Activated CD4-positive, alpha-beta T cell treated with anti-CD3 and anti-CD28 coated beads, Interleukin-2, amount 10 ng/mL, durations not matched to agents 24 days and 14 days (primary cell): ENCODE measurements at regions not wholly inside any gene's neighbourhood (a gene's known extent, or its start where the extent isn't known, plus 50 kb on each side); places are given as distances from the start of the nearest gene placed in this dataset.
"Not testable (repeated sequence)": the region's sequence is repeated elsewhere in the genome, so short reads cannot be mapped to it uniquely, and the experiment has no call there.

Experiments
- DNase-seq: peaks from one replicate; pipeline ENCODE4 v3.0.0; 2022
- H3K27ac Mint-ChIP-seq: one replicate; pipeline ENCODE4 v1.8.0; 2022; ENCODE audit warnings: mild to moderate bottlenecking, mixed read lengths
- H3K27me3 Mint-ChIP-seq: one replicate; pipeline ENCODE4 v1.8.0; 2022; ENCODE audit warnings: mixed read lengths
- H3K36me3 Mint-ChIP-seq: one replicate; pipeline ENCODE4 v1.8.0; 2022; ENCODE audit warnings: low read depth, mild to moderate bottlenecking, mixed read lengths
- H3K4me1 Mint-ChIP-seq: one replicate; pipeline ENCODE4 v1.8.0; 2021; ENCODE audit warnings: mixed read lengths
- H3K4me3 Mint-ChIP-seq: one replicate; pipeline ENCODE4 v1.8.0; 2022; ENCODE audit warnings: mild to moderate bottlenecking, moderate library complexity, mixed read lengths
- H3K9me3 Mint-ChIP-seq: one replicate; pipeline ENCODE4 v1.8.0; 2021; ENCODE audit warnings: mixed read lengths
- intact Hi-C: fragments of 100-400 bp; cut with micrococcal nuclease; formaldehyde crosslinking; loops from one replicate; pipeline ENCODE4 v1.15.1; 2023

DNA sequence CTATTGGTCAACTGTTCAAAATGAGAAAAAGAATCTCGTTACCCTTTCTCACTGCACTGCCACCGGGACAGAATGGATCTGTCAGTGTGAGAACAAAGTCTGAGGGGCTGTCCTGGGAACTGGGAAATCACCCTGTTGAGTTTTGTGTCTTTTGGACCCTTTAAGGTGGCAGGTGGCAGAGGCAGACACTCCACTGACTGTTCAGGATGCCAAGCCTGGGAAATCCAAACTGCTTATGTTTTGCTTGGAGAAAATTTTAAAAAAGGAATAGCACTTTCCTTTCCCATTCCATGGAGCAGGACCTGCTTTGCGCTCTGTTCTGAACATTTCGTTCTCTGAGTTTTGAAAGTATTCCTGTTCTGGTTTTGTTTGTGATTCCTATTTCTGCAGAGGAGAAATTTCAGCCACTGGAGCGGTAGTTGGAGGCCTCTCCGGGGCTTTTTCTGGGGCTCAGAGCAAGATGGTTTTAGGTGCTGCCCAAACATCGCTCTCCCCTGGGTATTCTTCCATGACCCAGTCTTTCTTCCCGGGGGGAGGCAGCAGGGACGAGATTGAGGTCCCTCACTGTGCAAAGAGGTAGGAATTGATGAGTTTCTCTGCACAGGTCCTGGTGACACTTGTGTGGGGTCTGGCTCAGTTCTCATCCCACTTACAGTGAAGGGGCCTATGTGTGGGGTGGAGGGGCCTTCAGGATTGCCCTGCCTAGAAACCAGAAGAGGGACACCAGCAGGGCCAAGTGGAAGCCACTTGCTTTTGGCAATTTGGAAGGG is 138.5 kb upstream of the SYT13 start:
- intact Hi-C loops = no loop called here
- H3K27ac Mint-ChIP-seq = no peak overlapping the region
- no peak for DNase-seq
- no peak overlapping the region for H3K4me3 Mint-ChIP-seq
- H3K4me1 Mint-ChIP-seq = no peaks in the 10 kb centered on the region
- H3K9me3 Mint-ChIP-seq = no peaks in the 10 kb centered on the region
- peaks cover 6% of the 10 kb centered on the region for H3K27me3 Mint-ChIP-seq
- H3K36me3 Mint-ChIP-seq = no peaks in the 10 kb centered on the region

DNA sequence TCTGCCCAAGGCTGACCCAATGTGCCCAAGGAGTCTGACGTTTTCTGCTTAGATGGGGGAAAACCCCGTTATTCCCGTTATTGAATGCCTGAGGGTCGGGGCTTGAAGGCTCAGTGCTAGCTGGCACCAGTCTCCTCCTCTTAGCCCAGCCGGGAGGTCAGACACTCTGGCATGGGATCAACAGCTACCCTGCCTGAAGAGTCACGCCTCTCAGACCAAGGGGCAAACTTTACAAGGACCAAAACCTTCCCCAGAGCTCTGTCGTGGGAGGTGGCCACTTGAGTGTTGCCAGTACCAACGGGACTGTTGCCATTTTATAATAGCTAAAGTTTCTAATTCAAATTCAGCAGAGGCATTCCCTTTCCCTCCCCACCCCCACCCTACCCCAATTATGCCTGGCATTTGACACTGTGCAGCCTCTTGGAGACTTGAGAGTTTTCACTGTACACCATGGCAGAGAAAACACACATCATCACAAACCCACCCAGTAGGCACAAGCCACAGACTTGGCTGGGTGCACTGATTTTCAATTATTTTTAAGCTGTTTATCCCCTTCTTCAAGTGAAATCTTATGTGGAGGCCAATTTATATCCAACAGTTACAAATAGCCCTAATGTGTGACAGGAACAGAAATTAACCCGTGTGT is 137.5 kb upstream of the SYT13 start:
- H3K4me1 Mint-ChIP-seq = no peaks in the 10 kb centered on the region
- peaks cover 4% of the 10 kb centered on the region for H3K27me3 Mint-ChIP-seq
- no peak for DNase-seq
- H3K4me3 Mint-ChIP-seq = no peak overlapping the region
- no peak overlapping the region for H3K27ac Mint-ChIP-seq
- no peaks in the 10 kb centered on the region for H3K9me3 Mint-ChIP-seq
- H3K36me3 Mint-ChIP-seq = no peaks in the 10 kb centered on the region
- intact Hi-C loops = no loop called here

DNA sequence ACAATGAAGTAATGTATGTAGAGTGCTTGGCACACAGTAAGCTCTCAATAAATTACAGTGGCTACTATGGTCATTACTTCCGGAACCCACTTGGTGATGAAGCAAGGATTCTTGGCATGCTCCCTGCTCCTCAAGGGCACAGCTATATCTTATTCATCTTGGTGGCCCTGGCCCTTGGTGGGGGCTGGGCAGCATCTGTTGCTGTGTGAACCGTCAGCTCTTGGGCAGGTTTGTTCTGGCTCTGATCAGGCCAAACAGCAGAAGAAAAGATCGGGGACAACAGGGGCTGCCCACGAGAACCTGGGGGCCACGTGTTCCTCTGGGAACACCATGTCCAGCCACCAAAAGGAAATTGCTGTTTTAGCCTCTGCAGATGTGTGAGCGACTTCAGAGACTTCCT is 136.9 kb upstream of the SYT13 start:
- Mint-ChIP-seq H3K27me3 (peaks cover 4% of the 10 kb centered on the region), H3K9me3 (no peaks in the 10 kb centered on the region), H3K27ac (no peak overlapping the region), H3K4me1 (no peaks in the 10 kb centered on the region), H3K36me3 (no peaks in the 10 kb centered on the region), H3K4me3 (no peak overlapping the region)
- DNase-seq = no peak
- intact Hi-C loops = no loop called here

DNA sequence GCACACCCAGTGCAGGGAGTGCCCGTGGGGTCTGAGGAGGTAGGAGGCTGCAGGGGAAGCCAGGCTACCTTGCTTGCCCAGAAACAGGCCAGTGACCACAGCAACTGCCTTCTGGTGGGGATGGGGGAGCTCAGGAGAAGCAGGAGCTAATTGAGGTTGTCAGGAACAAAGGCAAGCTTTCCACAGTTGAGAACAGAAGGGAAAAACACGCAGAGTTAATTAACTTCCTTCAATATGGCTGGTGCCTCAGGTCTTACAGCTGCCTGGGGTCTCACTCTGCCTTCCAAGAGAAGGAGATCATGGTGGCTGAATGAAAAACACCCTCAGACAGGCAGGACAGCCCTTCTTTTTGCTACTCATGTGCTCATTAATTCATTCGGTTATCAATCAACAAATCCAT is 127.9 kb upstream of the SYT13 start:
- Mint-ChIP-seq H3K27me3 (peaks cover 31% of the 10 kb centered on the region), H3K36me3 (no peaks in the 10 kb centered on the region), H3K4me1 (no peaks in the 10 kb centered on the region), H3K27ac (no peak overlapping the region), H3K4me3 (no peak overlapping the region), H3K9me3 (no peaks in the 10 kb centered on the region)
- no peak for DNase-seq
- intact Hi-C loops = no loop called here

DNA sequence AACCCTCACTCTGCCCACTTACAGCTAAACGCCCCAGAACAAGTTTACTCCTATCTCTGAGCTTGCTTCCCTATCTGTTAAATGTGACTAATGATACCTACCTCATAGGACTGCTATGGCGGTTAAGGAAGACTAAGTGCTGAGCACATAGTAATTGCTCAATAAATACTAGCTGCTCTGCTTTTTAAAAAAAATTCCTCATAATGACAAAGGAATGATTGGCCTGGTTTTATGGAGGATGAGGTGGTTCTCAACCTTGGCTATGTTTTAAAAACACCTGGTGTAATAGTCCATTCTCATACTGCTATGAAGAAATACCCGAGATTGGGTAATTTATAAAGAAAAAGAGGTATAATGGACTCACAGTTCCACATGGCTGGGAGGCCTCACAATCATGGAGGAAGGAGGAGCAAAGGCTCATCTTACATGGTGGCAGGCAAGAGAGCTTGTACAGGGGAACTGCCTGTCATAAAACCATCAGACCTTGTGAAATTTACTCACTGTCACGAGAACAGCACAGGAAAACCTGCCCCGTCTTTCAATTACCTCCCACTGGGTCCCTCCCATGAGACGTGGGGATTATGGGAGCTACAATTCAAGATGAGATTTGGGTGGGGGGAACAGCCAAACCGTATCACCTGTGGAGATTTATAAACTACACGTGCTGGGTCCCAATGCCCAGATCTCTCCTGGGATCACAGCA is 127.2 kb upstream of the SYT13 start:
- Mint-ChIP-seq H3K4me3 (no peak overlapping the region), H3K4me1 (no peaks in the 10 kb centered on the region), H3K27me3 (peaks cover 30% of the 10 kb centered on the region), H3K9me3 (no peaks in the 10 kb centered on the region), H3K27ac (no peak overlapping the region), H3K36me3 (no peaks in the 10 kb centered on the region)
- intact Hi-C loops = no loop called here
- DNase-seq = no peak

DNA sequence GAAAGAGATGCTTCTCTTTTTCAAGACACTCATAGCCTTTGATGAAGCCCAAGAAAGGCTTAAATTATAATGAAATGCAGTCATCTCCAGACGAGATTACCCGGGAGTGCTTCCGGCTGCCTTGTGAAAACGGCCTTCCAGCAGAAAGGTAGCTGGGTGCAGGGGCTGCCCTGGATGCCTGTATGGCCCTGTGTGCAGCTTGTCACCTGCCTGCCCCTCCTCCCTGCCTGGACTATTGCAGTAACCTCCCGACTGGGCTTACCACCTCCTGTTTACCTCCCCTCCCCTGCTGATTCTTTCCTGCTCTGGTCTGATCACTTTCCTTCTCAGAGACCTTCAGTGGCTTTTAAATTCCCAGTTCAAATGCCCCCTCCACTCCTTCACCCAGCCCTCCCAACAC is 126.4 kb upstream of the SYT13 start:
- H3K36me3 Mint-ChIP-seq = no peaks in the 10 kb centered on the region
- no peak overlapping the region for H3K4me3 Mint-ChIP-seq
- DNase-seq = no peak
- no peaks in the 10 kb centered on the region for H3K9me3 Mint-ChIP-seq
- no peak overlapping the region for H3K27ac Mint-ChIP-seq
- peaks cover 33% of the 10 kb centered on the region for H3K27me3 Mint-ChIP-seq
- H3K4me1 Mint-ChIP-seq = no peaks in the 10 kb centered on the region
- intact Hi-C loops = no loop called here

DNA sequence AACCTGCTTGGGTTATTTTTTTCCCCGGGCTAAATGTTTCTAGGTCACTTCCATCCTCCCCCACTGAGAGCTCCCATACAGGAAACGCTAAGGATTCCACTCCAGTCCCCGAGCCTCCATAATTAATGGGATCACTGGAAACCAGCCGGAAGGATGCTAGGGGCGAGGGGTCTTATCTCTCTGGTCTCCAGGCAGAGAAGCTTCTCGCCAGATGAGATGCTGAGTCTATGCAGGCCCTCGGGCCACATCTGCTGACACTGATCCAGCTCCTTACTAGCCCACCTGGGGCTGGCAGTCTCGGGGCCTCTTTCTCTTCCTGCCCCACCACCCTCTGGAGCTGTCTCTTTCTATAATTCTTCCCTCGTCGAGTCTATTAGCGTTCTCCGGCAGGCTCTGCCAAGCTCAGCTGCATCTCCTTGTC is 125.9 kb upstream of the SYT13 start:
- Mint-ChIP-seq H3K4me1 (no peaks in the 10 kb centered on the region), H3K27me3 (peaks cover 34% of the 10 kb centered on the region), H3K27ac (no peak overlapping the region), H3K36me3 (no peaks in the 10 kb centered on the region), H3K9me3 (no peaks in the 10 kb centered on the region), H3K4me3 (no peak overlapping the region)
- DNase-seq = no peak
- intact Hi-C loops = no loop called here

DNA sequence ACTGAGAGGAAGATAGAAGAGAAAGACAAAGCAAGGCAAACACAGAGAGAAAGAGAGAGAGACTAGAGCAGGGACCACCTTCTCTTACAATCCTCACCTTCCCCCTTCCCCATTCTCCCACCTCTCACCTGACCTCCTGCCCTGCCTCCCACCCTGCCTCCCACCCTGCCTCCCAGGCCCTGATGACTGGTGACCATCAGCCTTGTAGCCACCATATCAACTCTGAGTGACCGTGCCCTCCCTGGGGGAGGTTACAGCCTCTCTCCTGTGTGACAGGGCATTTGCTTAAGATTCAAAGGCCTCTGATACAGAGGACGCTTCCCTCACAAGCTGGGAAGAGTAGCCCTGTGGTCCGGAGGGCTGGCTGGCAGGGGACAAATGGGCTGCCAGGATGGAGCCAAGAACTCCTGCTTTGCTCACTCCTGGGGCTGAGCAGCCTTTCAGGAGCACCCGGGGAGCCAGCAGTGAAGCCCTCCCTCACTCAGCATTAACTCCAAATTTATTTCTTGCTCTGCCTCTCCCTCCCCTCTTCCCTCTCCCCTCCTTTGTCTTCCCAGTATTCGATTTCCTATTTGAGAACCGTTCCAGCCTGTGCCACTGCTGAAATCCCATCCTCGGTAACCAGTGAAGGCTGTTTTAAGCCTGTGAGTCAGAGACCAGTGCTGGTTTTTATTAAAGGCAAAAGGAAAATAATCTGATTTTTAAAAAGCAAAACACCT is 125.2 kb upstream of the SYT13 start:
- Mint-ChIP-seq H3K9me3 (no peaks in the 10 kb centered on the region), H3K4me1 (no peaks in the 10 kb centered on the region), H3K27ac (no peak overlapping the region), H3K4me3 (no peak overlapping the region), H3K36me3 (no peaks in the 10 kb centered on the region), H3K27me3 (peaks cover 34% of the 10 kb centered on the region)
- DNase-seq = no peak
- intact Hi-C loops = no loop called here

DNA sequence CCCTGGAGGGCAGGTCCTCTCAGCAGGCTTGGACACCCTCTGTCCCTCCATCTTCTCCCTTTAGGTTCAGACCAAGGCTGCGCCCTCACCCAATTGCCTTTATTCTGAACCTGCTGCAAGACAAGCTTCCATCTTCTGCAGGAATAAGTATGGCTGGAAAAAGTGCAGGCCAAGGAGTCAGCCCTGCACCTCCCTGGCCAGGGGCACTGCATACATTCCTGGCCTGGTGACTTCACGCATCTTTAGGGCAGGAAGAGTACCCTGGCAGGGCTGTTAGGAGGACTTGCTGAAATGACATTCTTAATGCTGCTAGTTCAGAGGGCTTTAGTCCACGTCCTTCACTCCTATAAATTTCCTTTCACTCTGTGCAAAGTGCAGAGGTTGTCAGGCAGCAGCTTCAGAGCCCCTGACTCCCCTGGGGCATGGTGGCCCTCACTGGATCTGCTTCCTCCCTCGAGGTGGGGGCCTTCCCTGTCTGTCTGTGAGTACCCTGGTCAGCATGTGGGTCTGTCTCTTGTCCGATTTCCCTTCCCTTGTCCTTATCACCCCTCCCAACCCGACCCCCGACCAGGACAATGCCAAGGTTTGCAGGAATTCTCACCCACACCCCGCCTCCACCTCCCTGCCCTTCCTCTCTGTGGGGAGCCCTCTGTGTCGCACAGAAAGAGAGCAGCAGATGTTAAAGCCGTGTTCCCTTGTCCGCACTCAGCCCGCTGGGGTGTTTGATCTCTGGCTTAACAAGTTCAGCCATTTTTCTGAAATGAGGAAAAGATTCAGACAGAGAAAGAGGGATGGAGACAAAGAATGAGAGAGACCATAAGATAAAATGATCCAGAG is 124.5 kb upstream of the SYT13 start:
- Mint-ChIP-seq H3K27me3 (peaks cover 34% of the 10 kb centered on the region), H3K4me3 (no peak overlapping the region), H3K4me1 (no peaks in the 10 kb centered on the region), H3K9me3 (no peaks in the 10 kb centered on the region), H3K27ac (no peak overlapping the region), H3K36me3 (no peaks in the 10 kb centered on the region)
- no peak for DNase-seq
- intact Hi-C loops = no loop called here

DNA sequence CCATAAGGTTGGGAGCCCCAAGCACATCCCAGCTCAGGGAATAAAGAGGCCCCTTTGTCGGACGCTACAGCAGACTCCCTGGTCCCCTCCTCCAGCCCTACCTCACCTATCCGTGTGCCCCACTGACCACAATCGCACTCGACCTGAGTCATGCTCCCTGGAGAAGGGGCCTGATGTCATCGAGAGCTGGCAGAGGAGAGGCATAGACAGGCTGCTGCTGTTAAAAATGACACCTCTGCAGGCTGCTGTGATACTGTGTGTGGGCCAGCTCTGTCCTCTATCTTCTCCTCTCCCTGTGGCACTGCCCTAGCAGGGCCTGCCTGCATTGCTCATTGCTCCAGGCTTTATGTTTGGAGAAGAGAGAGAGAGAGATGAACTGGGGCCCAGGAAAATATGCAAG is 123.4 kb upstream of the SYT13 start:
- no peaks in the 10 kb centered on the region for H3K9me3 Mint-ChIP-seq
- H3K4me1 Mint-ChIP-seq = no peaks in the 10 kb centered on the region
- H3K27ac Mint-ChIP-seq = no peak overlapping the region
- no peaks in the 10 kb centered on the region for H3K36me3 Mint-ChIP-seq
- H3K27me3 Mint-ChIP-seq = peaks cover 37% of the 10 kb centered on the region
- no peak overlapping the region for H3K4me3 Mint-ChIP-seq
- no peak for DNase-seq
- intact Hi-C loops = no loop called here

DNA sequence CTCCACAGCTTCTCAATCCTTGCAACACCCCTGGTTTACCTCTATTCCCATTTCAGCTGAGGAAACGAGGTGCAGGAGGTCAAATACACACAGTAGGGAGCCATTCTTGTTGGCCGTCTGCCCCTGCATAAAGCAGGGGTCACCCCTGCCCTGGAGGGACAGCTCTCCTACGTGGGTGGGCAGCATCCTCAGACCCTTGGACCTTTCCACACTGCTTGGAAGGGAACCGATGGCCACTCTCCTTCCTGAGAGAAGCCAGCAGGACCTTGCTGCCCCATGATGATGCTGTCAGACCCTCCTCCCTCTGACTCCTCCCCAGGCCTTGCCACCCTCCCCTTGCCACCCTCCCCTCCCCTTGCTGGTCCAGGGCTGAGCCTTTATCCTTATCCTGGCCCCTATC is 121.1 kb upstream of the SYT13 start:
- no peak for DNase-seq
- H3K4me1 Mint-ChIP-seq = no peaks in the 10 kb centered on the region
- no peak overlapping the region for H3K27ac Mint-ChIP-seq
- no peaks in the 10 kb centered on the region for H3K9me3 Mint-ChIP-seq
- intact Hi-C loops = no loop called here
- peaks cover 27% of the 10 kb centered on the region for H3K27me3 Mint-ChIP-seq
- H3K4me3 Mint-ChIP-seq = no peak overlapping the region
- no peaks in the 10 kb centered on the region for H3K36me3 Mint-ChIP-seq

DNA sequence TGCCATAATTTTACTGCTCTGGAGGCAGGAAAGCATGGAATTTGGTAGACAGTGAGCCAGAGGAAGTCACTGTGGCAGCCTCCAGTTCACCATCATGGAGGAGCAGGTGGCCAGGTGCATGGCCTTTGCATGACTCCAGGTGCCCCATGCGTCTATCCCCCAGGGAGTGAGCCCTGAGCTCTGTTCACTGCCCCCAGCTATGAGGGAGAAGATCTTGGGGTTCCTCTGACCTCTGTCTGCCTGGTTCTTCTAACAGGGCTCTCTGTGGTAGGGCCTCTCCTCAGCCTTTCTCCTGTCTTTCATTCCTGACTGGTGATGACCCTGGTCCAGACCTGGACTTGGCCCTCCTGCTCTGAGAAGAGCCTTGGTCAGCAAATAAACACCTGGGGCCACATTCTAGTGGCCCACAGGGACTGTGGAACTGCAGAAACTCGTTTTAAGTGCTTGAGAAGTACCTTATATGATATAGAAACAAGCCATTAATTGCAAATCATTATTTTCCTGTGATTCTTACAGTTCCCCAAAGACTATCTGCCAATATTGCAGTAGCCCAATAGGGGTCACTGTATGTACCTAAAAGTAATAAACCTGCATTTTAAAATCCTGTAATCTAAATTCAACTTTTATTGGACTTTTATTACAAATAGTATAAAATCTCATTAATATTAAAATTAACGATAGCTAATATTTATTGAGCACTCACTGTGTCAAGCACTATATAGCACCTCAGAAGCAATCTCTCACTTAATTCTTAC is 120.0 kb upstream of the SYT13 start:
- Mint-ChIP-seq H3K27me3 (peaks cover 20% of the 10 kb centered on the region), H3K27ac (no peak overlapping the region), H3K9me3 (no peaks in the 10 kb centered on the region), H3K4me3 (no peak overlapping the region), H3K4me1 (no peaks in the 10 kb centered on the region), H3K36me3 (no peaks in the 10 kb centered on the region)
- intact Hi-C loops = no loop called here
- no peak for DNase-seq

DNA sequence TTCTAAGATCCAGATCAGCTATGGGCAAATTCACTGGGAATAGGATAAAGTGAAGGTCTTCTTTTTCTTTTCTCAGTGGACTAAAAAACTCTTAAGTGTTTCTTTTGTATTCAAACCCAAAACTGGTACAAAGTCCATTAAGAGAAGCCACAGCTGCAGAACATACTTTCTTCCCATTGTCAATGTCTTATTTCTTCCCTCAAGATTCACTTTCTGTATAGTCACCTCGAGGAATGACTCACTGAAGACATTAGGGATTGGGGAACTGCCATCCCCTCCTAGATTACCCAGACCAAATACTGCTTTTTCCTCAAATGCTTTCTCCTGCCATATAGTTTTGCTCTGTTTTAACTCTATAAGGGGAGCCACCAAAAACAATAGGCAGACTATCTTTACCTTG is 117.4 kb upstream of the SYT13 start:
- peaks cover 11% of the 10 kb centered on the region for H3K27me3 Mint-ChIP-seq
- DNase-seq, H3K36me3 Mint-ChIP-seq, intact Hi-C loops, H3K27ac Mint-ChIP-seq, H3K9me3 Mint-ChIP-seq, H3K4me3 Mint-ChIP-seq, H3K4me1 Mint-ChIP-seq: not testable (repeated sequence)
